H1 (cell line): ENCODE measurements at regions not wholly inside any gene's neighbourhood (a gene's known extent, or its start where the extent isn't known, plus 50 kb on each side); places are given as distances from the start of the nearest gene placed in this dataset.

Experiments
- CTCF ChIA-PET: fragments of 300-600 bp; sonication (Branson Sonifier 250); formaldehyde crosslinking; loops from one replicate; lab custom pipeline; 2021; ENCODE audit not compliant: partially characterized antibody; lab: Charles Lee
- POLR2A ChIA-PET: fragments of 300-600 bp; sonication (Branson Sonifier 250); formaldehyde crosslinking; loops from one replicate; lab custom pipeline; 2021; ENCODE audit warnings: inconsistent platforms; ENCODE audit not compliant: partially characterized antibody; lab: Charles Lee
- DNase-seq, 2 experiments: peaks; one replicate each; pipeline versions ENCODE4 v3.0.0 to v3.0.0-alpha.2; 2010 to 2022; ENCODE audit warnings: low spot score in 2 of 2, low read depth in 1 of 2, mixed read lengths in 1 of 2
- FAIRE-seq: peaks from 2 replicates; lab custom pipeline; 2011; peaks lifted over from hg19 to GRCh38; lab: Jason Lieb, UNC
- H2AFZ ChIP-seq: 2 replicates; pipeline ENCODE4 v1.8.1; 2012; ENCODE audit warnings: low read length, inconsistent platforms
- H2AK5ac ChIP-seq: 2 replicates; pipeline ENCODE4 v1.6.1; 2013; ENCODE audit warnings: low read depth, low read length
- H2BK120ac ChIP-seq: replicated peaks from 2 replicates; pipeline ENCODE3; 2013; ENCODE audit warnings: low read depth, low read length, inconsistent platforms
- H2BK12ac ChIP-seq: 2 replicates; pipeline ENCODE4 v1.6.1; 2013; ENCODE audit warnings: low read depth, low read length
- H2BK15ac ChIP-seq: 2 replicates; pipeline ENCODE4 v1.6.1; 2013; ENCODE audit warnings: low read length
- H2BK20ac ChIP-seq: 2 replicates; pipeline ENCODE4 v1.6.1; 2013; ENCODE audit warnings: low read length
- H2BK5ac ChIP-seq: 2 replicates; pipeline ENCODE4 v1.6.1; 2013; ENCODE audit warnings: low read depth, low read length
- H3K14ac ChIP-seq: 2 replicates; pipeline ENCODE4 v1.6.1; 2013; ENCODE audit warnings: inconsistent platforms; ENCODE audit not compliant: insufficient read length
- H3K18ac ChIP-seq: 2 replicates; pipeline ENCODE4 v1.6.1; 2013; ENCODE audit warnings: low read length; ENCODE audit errors: extremely low read depth
- H3K23ac ChIP-seq: 2 replicates; pipeline ENCODE4 v1.6.1; 2013; ENCODE audit warnings: inconsistent platforms; ENCODE audit not compliant: insufficient read length
- H3K23me2 ChIP-seq: 2 replicates; pipeline ENCODE4 v1.6.1; 2013; ENCODE audit warnings: low read depth, low read length
- H3K27ac ChIP-seq: 2 replicates; pipeline ENCODE4 v1.6.1; 2011; ENCODE audit warnings: low read depth, low read length, inconsistent platforms
- H3K27me3 ChIP-seq, 4 experiments: replicated peaks in 1 of 4; 1 replicate in 1 of 4; 2 replicates in 3 of 4; pipeline versions ENCODE4 v1.6.1 to v1.8.1; 2011 to 2013; ENCODE audit warnings: low read length in 3 of 4, mild to moderate bottlenecking in 3 of 4, inconsistent platforms in 2 of 4, mixed read lengths in 2 of 4, moderate library complexity in 1 of 4; ENCODE audit not compliant: control insufficient read depth in 3 of 4, insufficient read depth in 3 of 4; ENCODE audit errors: extremely low read depth in 1 of 4
- H3K36me3 ChIP-seq, 4 experiments: 2 replicates each; pipeline versions ENCODE4 v1.6.1 to v1.8.1; 2011 to 2013; ENCODE audit warnings: mild to moderate bottlenecking in 4 of 4, low read length in 3 of 4, moderate library complexity in 2 of 4, control low read depth in 1 of 4, inconsistent platforms in 1 of 4; ENCODE audit not compliant: insufficient read depth in 4 of 4, control insufficient read depth in 2 of 4
- H3K4ac ChIP-seq: replicated peaks from 2 replicates; pipeline ENCODE3; 2013; ENCODE audit warnings: low read length, low read depth, mixed read lengths, inconsistent platforms; ENCODE audit not compliant: insufficient read length
- H3K4me1 ChIP-seq, 4 experiments: replicated peaks in 1 of 4; 1 replicate in 1 of 4; 2 replicates in 3 of 4; pipeline versions ENCODE4 v1.6.1 to v1.8.1; 2011 to 2013; ENCODE audit warnings: low read length in 3 of 4, inconsistent platforms in 2 of 4, mixed read lengths in 1 of 4; ENCODE audit not compliant: insufficient read depth in 4 of 4, control insufficient read depth in 3 of 4
- H3K4me2 ChIP-seq, 2 experiments: 2 replicates each; pipeline versions ENCODE4 v1.6.1 to v1.8.1; 2011 to 2013; ENCODE audit warnings: low read depth in 2 of 2, low read length in 2 of 2, control low read depth in 1 of 2, inconsistent platforms in 1 of 2, mild to moderate bottlenecking in 1 of 2; ENCODE audit not compliant: insufficient read depth in 1 of 2
- H3K4me3 ChIP-seq, 4 experiments: fragments of 200-600, 300-600 bp in 1 of 4; sonication (generic), shearing (Covaris generic), sonication (Bioruptor Twin) in 1 of 4; 2 replicates each; pipeline versions ENCODE4 v1.5.1 to v1.8.1; 2011 to 2016; ENCODE audit warnings: low read length in 4 of 4, low read depth in 3 of 4, control low read depth in 2 of 4, inconsistent platforms in 2 of 4, mild to moderate bottlenecking in 2 of 4, mixed read lengths in 1 of 4, moderate library complexity in 1 of 4; ENCODE audit not compliant: insufficient read depth in 2 of 4; ENCODE audit errors: extremely low read depth in 1 of 4
- H3K56ac ChIP-seq: replicated peaks from 2 replicates; pipeline ENCODE3; 2013; ENCODE audit warnings: low read depth, mild to moderate bottlenecking, mixed read lengths, low read length, inconsistent platforms; ENCODE audit not compliant: insufficient read length
- H3K79me1 ChIP-seq: 2 replicates; pipeline ENCODE4 v1.6.1; 2013; ENCODE audit warnings: low read depth, low read length, control low read depth
- H3K79me2 ChIP-seq, 2 experiments: 2 replicates each; pipeline versions ENCODE4 v1.6.1 to v1.8.1; 2012 to 2013; ENCODE audit warnings: low read length in 2 of 2, mild to moderate bottlenecking in 2 of 2, inconsistent platforms in 1 of 2; ENCODE audit not compliant: insufficient read depth in 2 of 2, control insufficient read depth in 1 of 2
- H3K9ac ChIP-seq, 4 experiments: replicated peaks in 1 of 4; 1 replicate in 1 of 4; 2 replicates in 3 of 4; pipeline versions ENCODE4 v1.6.1 to v1.8.1; 2011 to 2013; ENCODE audit warnings: low read depth in 3 of 4, low read length in 3 of 4, control low read depth in 2 of 4, mild to moderate bottlenecking in 2 of 4, moderate library complexity in 2 of 4, inconsistent platforms in 1 of 4; ENCODE audit errors: extremely low read depth in 1 of 4
- H3K9me3 ChIP-seq, 2 experiments: 2 replicates each; pipeline versions ENCODE4 v1.6.1 to v1.8.1; 2012 to 2013; ENCODE audit warnings: mild to moderate bottlenecking in 2 of 2, moderate library complexity in 2 of 2, control low read depth in 1 of 2, inconsistent platforms in 1 of 2, low read depth in 1 of 2, low read length in 1 of 2, mixed read lengths in 1 of 2; ENCODE audit not compliant: insufficient read depth in 2 of 2
- H4K20me1 ChIP-seq, 2 experiments: replicated peaks in 1 of 2; 2 replicates each; pipeline versions ENCODE3 to v1.8.1; 2011 to 2013; ENCODE audit warnings: inconsistent platforms in 2 of 2, low read length in 2 of 2, mild to moderate bottlenecking in 1 of 2; ENCODE audit not compliant: insufficient read depth in 2 of 2, control insufficient read depth in 1 of 2
- H4K5ac ChIP-seq: 2 replicates; pipeline ENCODE4 v1.6.1; 2013; ENCODE audit warnings: low read length, low read depth, mixed read lengths, inconsistent platforms; ENCODE audit not compliant: insufficient read length
- H4K8ac ChIP-seq: 2 replicates; pipeline ENCODE4 v1.8.0; 2013; ENCODE audit warnings: mild to moderate bottlenecking, moderate library complexity, low read length, inconsistent platforms; ENCODE audit not compliant: insufficient read depth; ENCODE audit errors: extremely low read depth
- H4K91ac ChIP-seq: replicated peaks from 2 replicates; pipeline ENCODE3; 2013; ENCODE audit warnings: low read length, mixed read lengths, inconsistent platforms; ENCODE audit not compliant: insufficient read length
- BACH1 ChIP-seq: IDR thresholded peaks from 2 replicates; pipeline ENCODE4 v1.6.1; 2012; ENCODE audit warnings: low read length, improper control_type of control experiment
- CEBPB ChIP-seq: IDR thresholded peaks from 2 replicates; pipeline ENCODE4 v1.6.1; 2012; ENCODE audit warnings: low read depth, low read length
- E2F6 ChIP-seq: IDR thresholded peaks from 2 replicates; pipeline ENCODE4 v1.6.1; 2012; ENCODE audit warnings: inconsistent platforms
- NANOG ChIP-seq: IDR thresholded peaks from 2 replicates; pipeline ENCODE4 v1.6.1; 2011; ENCODE audit warnings: low read length, low read depth, mild to moderate bottlenecking, inconsistent platforms; ENCODE audit not compliant: insufficient read depth, poor library complexity, severe bottlenecking
- SP1 ChIP-seq: IDR thresholded peaks from 2 replicates; pipeline ENCODE4 v1.6.1; 2011; ENCODE audit warnings: low read depth, low read length
- SRF ChIP-seq: IDR thresholded peaks from 2 replicates; pipeline ENCODE4 v1.6.1; 2011; ENCODE audit warnings: mild to moderate bottlenecking, low read depth, low read length, moderate library complexity
- TCF12 ChIP-seq: IDR thresholded peaks from 2 replicates; pipeline ENCODE4 v1.6.1; 2011; ENCODE audit warnings: low read depth, mild to moderate bottlenecking, low read length
- WGBS, 2 experiments: shearing (Covaris generic) in 1 of 2; methylation state at CpG; one replicate each; pipeline versions ENCODE4 v1.1.6 to v1.1.7; 2013 to 2015; ENCODE audit warnings: low lambda C conversion rate in 2 of 2, mixed read lengths in 2 of 2, inconsistent platforms in 1 of 2, low coverage in 1 of 2, missing lambda C conversion rate in 1 of 2; ENCODE audit not compliant: insufficient replicate concordance in 2 of 2, insufficient coverage in 1 of 2, insufficient read length in 1 of 2; ENCODE audit errors: extremely low coverage in 1 of 2, missing lambda C conversion rate in 1 of 2; 5-methylcytosine and 5-hydroxymethylcytosine counted together
- TF ChIP-seq, protein P1 (sequence below): IDR thresholded peaks from 2 replicates; pipeline ENCODE4 v1.6.1; 2012; ENCODE audit warnings: inconsistent platforms

DNA sequence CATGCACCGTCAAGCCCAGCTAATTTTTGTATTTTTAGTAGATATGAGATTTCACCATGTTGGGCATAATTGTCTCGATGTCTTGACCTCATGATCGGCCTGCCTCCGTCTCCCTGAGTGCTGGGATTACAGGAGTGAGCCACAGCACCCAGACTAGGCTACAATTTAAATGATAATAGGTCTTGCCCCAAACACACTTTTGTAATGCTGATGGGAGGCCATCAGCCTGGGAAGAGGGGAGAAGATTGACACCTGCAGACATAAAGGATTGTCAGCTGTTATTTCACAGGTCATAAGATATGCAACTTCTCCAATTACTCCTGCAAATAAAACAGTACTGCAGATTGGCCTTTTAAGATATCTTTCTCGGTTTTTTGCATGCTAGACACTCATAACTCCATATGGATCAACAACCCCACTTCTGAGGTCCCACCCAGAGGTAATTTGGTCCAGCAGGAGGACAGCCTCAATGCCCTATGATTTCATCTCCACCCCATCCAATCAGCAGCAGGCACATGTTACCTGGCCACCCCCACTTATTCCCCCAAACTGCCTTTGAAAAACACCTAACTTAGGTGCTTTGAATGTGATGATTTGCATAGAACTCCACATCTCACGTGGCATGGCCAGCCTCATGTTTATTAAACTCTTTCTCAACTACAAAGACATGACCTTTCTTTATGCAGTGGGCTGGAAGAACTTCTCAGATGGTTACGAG, 1612.4 kb downstream of the NLGN4Y start:
- H3K9me3 ChIP-seq = no peaks in the 10 kb centered on the region
- H4K20me1 ChIP-seq = no peaks in the 10 kb centered on the region
- ChIA-PET POLR2A (no interaction called here), CTCF (no interaction called here)
- H3K4me3 ChIP-seq = no peak overlapping the region; a peak in 1 of 8 replicates
- DNase-seq (peak in 1 of 2 experiments; percentile 7), FAIRE-seq (peak; percentile 71)
- H2BK12ac ChIP-seq = no peak overlapping the region; the same call in 1 of the 2 replicates
- TF ChIP-seq E2F6 (peak; percentile 28; the same call in 1 of the 2 replicates), SP1 (no peak), BACH1 (no peak), TCF12 (0 out of 2 replicates have a peak, but pooled peaks have one; percentile 50), NANOG (peak; percentile 73), SRF (no peak), CEBPB (no peak)
- TF ChIP-seq, protein P1, sequence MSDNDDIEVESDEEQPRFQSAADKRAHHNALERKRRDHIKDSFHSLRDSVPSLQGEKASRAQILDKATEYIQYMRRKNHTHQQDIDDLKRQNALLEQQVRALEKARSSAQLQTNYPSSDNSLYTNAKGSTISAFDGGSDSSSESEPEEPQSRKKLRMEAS = 0 out of 2 replicates have a peak, but pooled peaks have one; percentile 20
- H3K14ac ChIP-seq = no peak overlapping the region
- H4K5ac ChIP-seq = no peak overlapping the region
- H2BK20ac ChIP-seq = no peak overlapping the region
- H3K18ac ChIP-seq = no peak overlapping the region
- no peak overlapping the region for H3K23ac ChIP-seq
- H3K79me1 ChIP-seq = no peaks in the 10 kb centered on the region
- no peaks in the 10 kb centered on the region for H3K36me3 ChIP-seq
- H3K23me2 ChIP-seq = no peaks in the 10 kb centered on the region
- peak overlapping the region; percentile 78 for H2BK120ac ChIP-seq
- no peak overlapping the region for H3K27ac ChIP-seq
- no peak overlapping the region for H2AK5ac ChIP-seq
- peaks cover 0 to 3% (median 0%) of the 10 kb centered on the region in 4 experiments; a peak in 1 of 7 replicates for H3K4me1 ChIP-seq
- peak overlapping the region in 1 of 2 experiments; percentile 42; a peak in 1 of 4 replicates for H3K4me2 ChIP-seq
- H2AFZ ChIP-seq = no peak overlapping the region
- H3K9ac ChIP-seq = no peak overlapping the region
- H4K8ac ChIP-seq = no peak overlapping the region
- H4K91ac ChIP-seq = no peak overlapping the region
- 38% methylated on average over 6 of the region's 7 CpGs; no CpG with 5 or more reads in 1 of the 2 experiments for WGBS, 2 experiments
- no peaks in the 10 kb centered on the region for H3K27me3 ChIP-seq
- no peak overlapping the region for H3K4ac ChIP-seq
- H3K79me2 ChIP-seq = no peaks in the 10 kb centered on the region
- no peak overlapping the region for H3K56ac ChIP-seq
- H2BK5ac ChIP-seq = peak overlapping the region; percentile 52; the same call in 1 of the 2 replicates
- H2BK15ac ChIP-seq = no peak overlapping the region
